Right lobe of liver (tissue), 4 donors: ENCODE measurements at regions not wholly inside any gene's neighbourhood (a gene's known extent, or its start where the extent isn't known, plus 50 kb on each side); places are given as distances from the start of the nearest gene placed in this dataset.

Experiments used
- CTCF ChIP-seq, 4 donors: fragments of 200-600 bp in 3 of 4; fragments of 450-650 bp in 1 of 4; IDR thresholded peaks; one replicate each; pipeline versions ENCODE4 v1.5.1 to v1.8.0; 2016 to 2022; ENCODE audit warnings: antibody characterized with exemption in 4 of 4, mild to moderate bottlenecking in 2 of 4
- POLR2A ChIP-seq: fragments of 450-650 bp; IDR thresholded peaks from one replicate; pipeline ENCODE4 v1.6.1; 2017; ENCODE audit warnings: antibody characterized with exemption, mild to moderate bottlenecking
- donor health status: DM: no; HTN: no; CAD: no.
- donor health status: DM: no; HTN: no; CAD: no.
- donor health status: DM: no; HTN: yes; CAD: no.

- no peak for TF ChIP-seq CTCF (IDR thresholded peaks at IDR 0.05)
- TF ChIP-seq POLR2A, result no peak
Measured at GRCh38 chr4:126341927-126342326, 1027.2 kb downstream of the FAT4 start.
